ENCODE measurements at regions not wholly inside any gene's neighbourhood (a gene's known extent, or its start where the extent isn't known, plus 50 kb on each side); places are given as distances from the start of the nearest gene placed in this dataset.

GRCh38 chr1:59132295-59132694, 164.6 kb upstream of the FGGY start:
- TF ChIP-seq CTCF (IDR thresholded peaks at IDR 0.05), result no peak
- TF ChIP-seq POLR2A (IDR thresholded peaks at IDR 0.05), result no peak
